OCI-LY1 (cell line): ENCODE measurements at regions not wholly inside any gene's neighbourhood (a gene's known extent, or its start where the extent isn't known, plus 50 kb on each side); places are given as distances from the start of the nearest gene placed in this dataset.

Experiments used
- H2AFZ ChIP-seq: fragments of 200-600 bp; sonication (generic), shearing (Covaris generic); 2 replicates; pipeline ENCODE4 v1.6.0; 2014; ENCODE audit warnings: antibody characterized with exemption, mild to moderate bottlenecking, low read length
- H3F3A ChIP-seq: fragments of 200-600 bp; sonication (generic), shearing (Covaris generic); 2 replicates; pipeline ENCODE4 v1.6.0; 2014; ENCODE audit warnings: mild to moderate bottlenecking, antibody characterized with exemption, low read length, moderate library complexity; ENCODE audit not compliant: insufficient read depth
- H3K27ac ChIP-seq: fragments of 200-600 bp; sonication (generic); 2 replicates; pipeline ENCODE4 v1.5.1; 2014; ENCODE audit warnings: low read length, mixed run types, mild to moderate bottlenecking, low read depth; ENCODE audit not compliant: poor library complexity, severe bottlenecking
- H3K27me3 ChIP-seq: fragments of 200-600 bp; sonication (generic); 2 replicates; pipeline ENCODE4 v1.6.0; 2014; ENCODE audit warnings: antibody characterized with exemption, mild to moderate bottlenecking, low read length, moderate library complexity; ENCODE audit not compliant: insufficient read depth
- H3K36me3 ChIP-seq: fragments of 200-600 bp; sonication (generic); 2 replicates; pipeline ENCODE4 v1.6.1; 2014; ENCODE audit warnings: mild to moderate bottlenecking, antibody characterized with exemption, low read length, moderate library complexity, mixed read lengths; ENCODE audit not compliant: insufficient read depth
- H3K4me1 ChIP-seq: fragments of 200-600 bp; sonication (generic); 2 replicates; pipeline ENCODE4 v1.5.1; 2014; ENCODE audit warnings: mild to moderate bottlenecking, low read length, moderate library complexity; ENCODE audit not compliant: insufficient read depth, severe bottlenecking
- H3K4me2 ChIP-seq: fragments of 200-600 bp; sonication (generic), shearing (Covaris generic); 2 replicates; pipeline ENCODE4 v1.6.1; 2014; ENCODE audit warnings: low read length
- H3K4me3 ChIP-seq: fragments of 200-600 bp; sonication (generic); 2 replicates; pipeline ENCODE4 v1.5.1; 2014; ENCODE audit warnings: low read length, low read depth, mild to moderate bottlenecking, mixed read lengths; ENCODE audit not compliant: poor library complexity, severe bottlenecking
- H3K79me2 ChIP-seq: fragments of 200-600 bp; shearing (Covaris generic); 2 replicates; pipeline ENCODE4 v1.6.1; 2016; ENCODE audit warnings: mixed run types, low read length, mixed read lengths; ENCODE audit not compliant: insufficient read depth
- H3K9ac ChIP-seq: fragments of 200-600 bp; sonication (generic), shearing (Covaris generic); 2 replicates; pipeline ENCODE4 v1.6.1; 2014; ENCODE audit warnings: mild to moderate bottlenecking, low read length, mixed read lengths
- H3K9me2 ChIP-seq: fragments of 200-600 bp; sonication (generic), shearing (Covaris generic); 2 replicates; pipeline ENCODE4 v1.6.1; 2014; ENCODE audit warnings: low read depth, mild to moderate bottlenecking, low read length, mixed read lengths
- H3K9me3 ChIP-seq: fragments of 200-600 bp; shearing (Covaris generic); 2 replicates; pipeline ENCODE4 v1.6.1; 2014; ENCODE audit warnings: low read length, mixed read lengths
- H4K20me1 ChIP-seq: fragments of 200-600 bp; sonication (generic), shearing (Covaris generic); 2 replicates; pipeline ENCODE4 v1.6.0; 2016; ENCODE audit warnings: mild to moderate bottlenecking, low read length; ENCODE audit not compliant: insufficient read depth
- CTCF ChIP-seq: fragments of 200-600 bp; sonication (generic), shearing (Covaris generic); IDR thresholded peaks from 2 replicates; pipeline ENCODE4 v1.5.1; 2017; ENCODE audit warnings: mild to moderate bottlenecking, antibody characterized with exemption, low read length, moderate library complexity, mixed read lengths
- EZH2 ChIP-seq: fragments of 200-600 bp; sonication (generic), shearing (Covaris generic); IDR thresholded peaks from 2 replicates; pipeline ENCODE4 v1.8.0; 2017; ENCODE audit warnings: borderline replicate concordance, mixed run types, mild to moderate bottlenecking, antibody characterized with exemption, low read length, moderate library complexity, mixed read lengths

GRCh38 chr4:101682946-101683345, 107.6 kb upstream of the BANK1 start:
- Histone ChIP-seq H3K27ac (no peak overlapping the region), H3K9ac (no peak overlapping the region), H3K4me2 (no peak overlapping the region), H4K20me1 (no peaks in the 10 kb centered on the region), H3K4me3 (no peak overlapping the region), H3K79me2 (no peaks in the 10 kb centered on the region), H2AFZ (no peak overlapping the region), H3K27me3 (no peaks in the 10 kb centered on the region), H3K9me3 (no peaks in the 10 kb centered on the region), H3K36me3 (no peaks in the 10 kb centered on the region), H3K9me2 (no peaks in the 10 kb centered on the region), H3F3A (no peaks in the 10 kb centered on the region), H3K4me1 (peaks cover 4% of the 10 kb centered on the region)
- TF ChIP-seq CTCF, result no peak
- no peak for TF ChIP-seq EZH2

GRCh38 chr4:101678180-101678579, 112.3 kb upstream of the BANK1 start:
- Histone ChIP-seq H2AFZ (peak overlapping the region; percentile 67; the same call in 1 of the 2 replicates), H4K20me1 (no peaks in the 10 kb centered on the region), H3K4me3 (no peak overlapping the region), H3K4me1 (peaks cover 4% of the 10 kb centered on the region), H3K9me3 (no peaks in the 10 kb centered on the region), H3F3A (no peaks in the 10 kb centered on the region; the same call in 1 of the 2 replicates), H3K79me2 (no peaks in the 10 kb centered on the region), H3K27me3 (no peaks in the 10 kb centered on the region), H3K36me3 (no peaks in the 10 kb centered on the region), H3K9me2 (no peaks in the 10 kb centered on the region), H3K4me2 (no peak overlapping the region), H3K27ac (no peak overlapping the region), H3K9ac (no peak overlapping the region)
- TF ChIP-seq EZH2, result no peak
- no peak for TF ChIP-seq CTCF

- Histone ChIP-seq H3F3A (no peaks in the 10 kb centered on the region; the same call in 1 of the 2 replicates), H3K9me2 (no peaks in the 10 kb centered on the region), H3K9ac (no peak overlapping the region), H4K20me1 (no peaks in the 10 kb centered on the region), H3K27ac (no peak overlapping the region), H3K4me2 (no peak overlapping the region), H3K9me3 (no peaks in the 10 kb centered on the region), H2AFZ (no peak overlapping the region), H3K4me3 (no peak overlapping the region), H3K79me2 (no peaks in the 10 kb centered on the region), H3K4me1 (no peaks in the 10 kb centered on the region), H3K27me3 (no peaks in the 10 kb centered on the region), H3K36me3 (no peaks in the 10 kb centered on the region)
- TF ChIP-seq EZH2 (no peak), CTCF (no peak)
Measured at GRCh38 chr4:101670897-101671296, 119.6 kb upstream of the BANK1 start.
